ENCODE measurements at regions not wholly inside any gene's neighbourhood (a gene's known extent, or its start where the extent isn't known, plus 50 kb on each side); places are given as distances from the start of the nearest gene placed in this dataset.

DNA sequence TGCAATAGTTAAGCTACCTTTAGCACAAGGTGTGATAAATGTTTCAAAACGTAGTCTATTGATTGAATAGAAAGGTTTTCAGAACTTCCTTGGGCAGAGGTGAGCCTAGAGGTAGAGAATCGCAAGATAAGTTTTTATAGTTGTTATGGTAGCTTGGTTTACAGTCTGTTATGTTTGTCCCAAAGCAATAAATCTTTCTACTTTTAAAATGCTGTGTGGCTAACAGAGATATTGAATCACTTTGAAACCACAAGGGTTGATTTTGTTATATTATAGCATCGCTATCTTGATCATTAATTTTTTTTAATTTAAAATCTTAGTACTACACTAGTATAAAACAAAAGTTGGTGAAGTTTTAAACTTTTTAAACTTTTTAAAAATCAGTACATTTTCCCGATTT lies 126.7 kb downstream of the TMEM182 start:
- TF ChIP-seq, protein P1, sequence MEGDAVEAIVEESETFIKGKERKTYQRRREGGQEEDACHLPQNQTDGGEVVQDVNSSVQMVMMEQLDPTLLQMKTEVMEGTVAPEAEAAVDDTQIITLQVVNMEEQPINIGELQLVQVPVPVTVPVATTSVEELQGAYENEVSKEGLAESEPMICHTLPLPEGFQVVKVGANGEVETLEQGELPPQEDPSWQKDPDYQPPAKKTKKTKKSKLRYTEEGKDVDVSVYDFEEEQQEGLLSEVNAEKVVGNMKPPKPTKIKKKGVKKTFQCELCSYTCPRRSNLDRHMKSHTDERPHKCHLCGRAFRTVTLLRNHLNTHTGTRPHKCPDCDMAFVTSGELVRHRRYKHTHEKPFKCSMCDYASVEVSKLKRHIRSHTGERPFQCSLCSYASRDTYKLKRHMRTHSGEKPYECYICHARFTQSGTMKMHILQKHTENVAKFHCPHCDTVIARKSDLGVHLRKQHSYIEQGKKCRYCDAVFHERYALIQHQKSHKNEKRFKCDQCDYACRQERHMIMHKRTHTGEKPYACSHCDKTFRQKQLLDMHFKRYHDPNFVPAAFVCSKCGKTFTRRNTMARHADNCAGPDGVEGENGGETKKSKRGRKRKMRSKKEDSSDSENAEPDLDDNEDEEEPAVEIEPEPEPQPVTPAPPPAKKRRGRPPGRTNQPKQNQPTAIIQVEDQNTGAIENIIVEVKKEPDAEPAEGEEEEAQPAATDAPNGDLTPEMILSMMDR (IDR thresholded peaks at IDR 0.05) = no peak
- no peak for TF ChIP-seq POLR2A (IDR thresholded peaks at IDR 0.05)
- no peak for TF ChIP-seq POLR2AphosphoS5 (IDR thresholded peaks at IDR 0.05)
- no peak for TF ChIP-seq EP300 (IDR thresholded peaks at IDR 0.05)

All from gastroesophageal sphincter (tissue), 3 donors.